ENCODE measurements at regions not wholly inside any gene's neighbourhood (a gene's known extent, or its start where the extent isn't known, plus 50 kb on each side); places are given as distances from the start of the nearest gene placed in this dataset.

GRCh38 chr10:9234191-9234590 lies 1179.7 kb downstream of the GATA3 start:
- no peak overlapping the region for H3K27ac ChIP-seq (ENCODE audit: insufficient read depth, low read depth, low read length)
- H3K9me1 ChIP-seq (replicated peaks; ENCODE audit: control insufficient read depth, extremely low read depth, insufficient read depth, low read length) = no peaks in the 10 kb centered on the region
- TF ChIP-seq CTCF (IDR thresholded peaks at IDR 0.05; ENCODE audit: extremely low read depth in 1 of 2, insufficient read depth in 1 of 2, low read depth in 1 of 2, low read length in 2 of 2) (no peak), GATA2 (IDR thresholded peaks at IDR 0.05; ENCODE audit: insufficient read depth, insufficient read length, low read depth, low read length) (no peak), JUN (IDR thresholded peaks at IDR 0.05; ENCODE audit: borderline replicate concordance, insufficient read depth, insufficient read length, low read depth) (no peak), POLR2A (IDR thresholded peaks at IDR 0.05; ENCODE audit: low read depth, low read length) (no peak)
- CTCF ChIA-PET = no interaction called here
- no peaks in the 10 kb centered on the region for H3K4me1 ChIP-seq (ENCODE audit: control insufficient read depth, extremely low read depth, insufficient read depth, low read length)
- dilution Hi-C loops (cut with MboI; ENCODE audit: extremely low pct_ligation_motif_present, low sequenced_read_pairs) = no loop called here
- no peaks in the 10 kb centered on the region for H3K27me3 ChIP-seq (ENCODE audit: control insufficient read depth in 2 of 2, insufficient read depth in 2 of 2, low read length in 2 of 2)
- no TSS peak for BruUV-seq (replicated peaks)
- H3K79me2 ChIP-seq (ENCODE audit: control insufficient read depth, insufficient read depth, low read length) = no peaks in the 10 kb centered on the region
- H3K4me3 ChIP-seq (replicated peaks in 1 of 3; ENCODE audit: insufficient read depth in 1 of 3, low read depth in 1 of 3, low read length in 3 of 3) = no peak overlapping the region
- H3K36me3 ChIP-seq (ENCODE audit: control insufficient read depth in 2 of 2, extremely low read depth in 1 of 2, insufficient read depth in 2 of 2, low read length in 2 of 2) = no peaks in the 10 kb centered on the region
- H3K9me3 ChIP-seq (replicated peaks; ENCODE audit: control insufficient read depth, insufficient read depth, low read length) = no peaks in the 10 kb centered on the region
- POLR2A ChIA-PET = no interaction called here
- FAIRE-seq (no peak), DNase-seq (ENCODE audit: low read depth, low spot score) (no peak)
- no peak overlapping the region for H2AFZ ChIP-seq (ENCODE audit: low read depth, low read length)
- H4K20me1 ChIP-seq (replicated peaks; ENCODE audit: control insufficient read depth, extremely low read depth, insufficient read depth, low read length) = no peaks in the 10 kb centered on the region
- intact Hi-C loops (cut with micrococcal nuclease) = no loop called here
- H3K9ac ChIP-seq (replicated peaks; ENCODE audit: extremely low read depth, insufficient read depth, low read length) = no peak overlapping the region
- no peak overlapping the region for H3K4me2 ChIP-seq (ENCODE audit: insufficient read depth, low read length)

- Histone ChIP-seq H3K9me1 (replicated peaks; ENCODE audit: control insufficient read depth, extremely low read depth, insufficient read depth, low read length) (no peaks in the 10 kb centered on the region), H3K4me2 (ENCODE audit: insufficient read depth, low read length) (no peak overlapping the region), H4K20me1 (replicated peaks; ENCODE audit: control insufficient read depth, extremely low read depth, insufficient read depth, low read length) (no peaks in the 10 kb centered on the region), H3K4me1 (ENCODE audit: control insufficient read depth, extremely low read depth, insufficient read depth, low read length) (no peaks in the 10 kb centered on the region), H3K9me3 (replicated peaks; ENCODE audit: control insufficient read depth, insufficient read depth, low read length) (no peaks in the 10 kb centered on the region), H3K27me3 (ENCODE audit: control insufficient read depth in 2 of 2, insufficient read depth in 2 of 2, low read length in 2 of 2) (no peaks in the 10 kb centered on the region), H3K4me3 (replicated peaks in 1 of 3; ENCODE audit: insufficient read depth in 1 of 3, low read depth in 1 of 3, low read length in 3 of 3) (no peak overlapping the region), H3K36me3 (ENCODE audit: control insufficient read depth in 2 of 2, extremely low read depth in 1 of 2, insufficient read depth in 2 of 2, low read length in 2 of 2) (no peaks in the 10 kb centered on the region), H3K79me2 (ENCODE audit: control insufficient read depth, insufficient read depth, low read length) (no peaks in the 10 kb centered on the region), H3K9ac (replicated peaks; ENCODE audit: extremely low read depth, insufficient read depth, low read length) (no peak overlapping the region), H3K27ac (ENCODE audit: insufficient read depth, low read depth, low read length) (no peak overlapping the region), H2AFZ (ENCODE audit: low read depth, low read length) (no peak overlapping the region)
- TF ChIP-seq MAX (IDR thresholded peaks at IDR 0.05; ENCODE audit: insufficient read depth, insufficient read length) (no peak), MYC (IDR thresholded peaks at IDR 0.05; ENCODE audit: low read depth, low read length) (no peak), EZH2 (IDR thresholded peaks at IDR 0.05; ENCODE audit: borderline replicate concordance, low read depth, low read length, severe bottlenecking) (no peak)
- dilution Hi-C loops (cut with MboI; ENCODE audit: extremely low pct_ligation_motif_present, low sequenced_read_pairs) (no loop called here), intact Hi-C loops (cut with micrococcal nuclease) (no loop called here)
- FAIRE-seq = no peak
- CTCF ChIA-PET = no interaction called here
- DNase-seq (ENCODE audit: low read depth, low spot score) = peak; percentile 11
- POLR2A ChIA-PET = no interaction called here
- BruUV-seq (replicated peaks) = no TSS peak
Observed at GRCh38 chr10:9238041-9238440, 1183.6 kb downstream of the GATA3 start.

Measured in endothelial cell of umbilical vein (primary cell).